ENCODE measurements at regions not wholly inside any gene's neighbourhood (a gene's known extent, or its start where the extent isn't known, plus 50 kb on each side); places are given as distances from the start of the nearest gene placed in this dataset.

GRCh38 chr5:167512111-167512510 lies 779.3 kb upstream of the WWC1 start:
- DNase-seq, result no peak

GRCh38 chr5:167513381-167513780 lies 778.1 kb upstream of the WWC1 start:
- DNase-seq, result no peak

GRCh38 chr5:167514461-167514860 lies 777.0 kb upstream of the WWC1 start:
- DNase-seq, result no peak

DNA sequence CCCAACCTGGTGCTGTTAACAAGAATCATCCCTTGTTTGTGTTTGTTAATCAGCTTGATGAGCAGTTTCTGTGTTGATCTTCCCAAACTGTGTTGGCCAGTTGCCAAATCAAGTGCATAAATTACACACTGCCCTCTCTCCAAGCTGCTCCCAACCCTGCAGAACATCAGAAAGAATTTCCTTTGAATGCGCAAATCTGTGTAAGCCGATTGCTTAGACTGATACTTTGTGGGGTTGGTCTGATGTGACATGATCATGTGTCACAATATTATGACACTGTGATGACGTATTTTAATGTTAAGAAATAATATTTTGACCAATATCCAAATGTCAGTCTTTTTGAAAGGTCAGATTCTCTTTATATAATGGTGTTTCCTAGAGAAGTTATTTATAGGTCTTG lies 766.4 kb upstream of the WWC1 start:
- DNase-seq, result no peak

DNA sequence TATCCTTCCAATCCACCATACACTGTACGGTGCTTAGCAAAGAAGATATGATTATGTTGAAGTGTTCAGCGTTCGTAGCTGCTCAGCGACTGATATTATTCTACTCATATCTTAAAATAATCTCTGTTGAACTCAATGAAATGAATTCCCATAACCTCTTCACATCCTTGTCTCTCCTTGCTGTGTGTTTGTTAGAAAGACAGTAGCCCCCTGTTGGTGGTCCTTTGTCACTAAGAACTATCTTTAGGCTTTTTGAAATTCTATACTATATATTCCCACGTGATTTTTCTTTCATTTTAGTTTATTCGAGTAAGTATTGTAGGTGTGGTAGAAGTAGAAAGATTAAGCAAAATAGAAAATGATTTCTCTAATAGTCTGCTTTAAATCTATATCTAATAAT lies 762.8 kb upstream of the WWC1 start:
- no peak for DNase-seq

- no peak for DNase-seq
Observed at GRCh38 chr5:167530548-167530947, 760.9 kb upstream of the WWC1 start.

GRCh38 chr5:167533814-167534795 lies 757.3 kb upstream of the WWC1 start:
- DNase-seq, result no peak

GRCh38 chr5:167539747-167540146 lies 751.7 kb upstream of the WWC1 start:
- no peak for DNase-seq

DNA sequence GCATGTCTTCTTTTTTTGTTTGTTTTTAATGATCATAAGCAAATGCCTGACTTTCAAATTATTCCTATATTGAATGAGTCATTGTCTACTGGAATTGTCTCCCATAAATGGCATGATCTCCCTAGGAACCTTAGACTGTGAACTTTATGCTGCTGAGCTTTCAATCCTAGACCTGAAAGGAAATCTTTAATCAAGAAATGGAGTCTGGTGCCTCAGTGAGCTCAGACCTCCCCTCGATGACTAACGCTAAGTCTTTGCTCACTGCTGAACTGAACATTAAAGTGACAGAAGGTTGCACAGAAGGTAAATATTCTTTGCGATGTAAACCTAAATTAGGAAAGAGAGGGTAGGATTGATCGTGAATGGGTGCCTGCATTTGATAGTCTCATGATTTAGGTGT lies 745.2 kb upstream of the WWC1 start:
- DNase-seq, result no peak

DNA sequence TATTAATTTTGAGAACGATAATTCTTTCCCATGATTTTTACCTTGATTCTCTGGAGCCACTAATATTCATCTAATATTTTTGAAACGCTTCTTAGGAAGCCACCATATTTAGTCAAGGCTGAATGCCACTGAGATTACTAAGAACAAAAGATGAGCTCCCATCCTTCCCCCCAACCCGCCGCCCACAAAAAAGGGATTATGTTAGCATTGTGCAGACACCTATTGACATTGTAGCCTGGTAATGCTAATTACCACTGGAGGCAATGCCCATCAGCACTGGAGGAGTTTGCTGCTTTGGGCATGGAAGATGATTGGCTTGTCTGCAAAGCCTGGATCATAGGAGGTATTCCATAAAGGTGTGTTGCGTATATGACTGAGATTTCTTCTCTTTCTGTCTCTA lies 739.1 kb upstream of the WWC1 start:
- no peak for DNase-seq

DNA sequence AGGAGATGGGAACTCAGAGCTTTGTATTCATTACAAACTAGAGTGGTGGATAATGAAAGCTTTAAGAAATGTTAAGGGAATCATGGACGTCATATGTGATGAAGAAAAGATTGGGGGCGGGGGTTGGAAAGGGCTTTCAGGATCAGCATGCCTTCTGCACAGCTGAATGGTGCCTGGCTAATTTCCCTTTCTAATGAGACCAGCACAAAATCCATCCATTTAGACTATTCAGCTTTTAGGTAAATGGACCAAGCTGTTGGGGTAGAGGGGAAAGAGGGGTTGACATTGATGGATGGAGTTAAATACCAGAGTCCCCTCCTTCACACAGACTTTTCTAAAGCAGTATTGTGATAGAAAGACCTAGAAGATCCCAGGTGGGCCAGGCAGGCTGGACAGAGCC lies 737.9 kb upstream of the WWC1 start:
- no peak for DNase-seq

- no peak for DNase-seq
Observed at GRCh38 chr5:167554564-167555290, 736.7 kb upstream of the WWC1 start.

DNA sequence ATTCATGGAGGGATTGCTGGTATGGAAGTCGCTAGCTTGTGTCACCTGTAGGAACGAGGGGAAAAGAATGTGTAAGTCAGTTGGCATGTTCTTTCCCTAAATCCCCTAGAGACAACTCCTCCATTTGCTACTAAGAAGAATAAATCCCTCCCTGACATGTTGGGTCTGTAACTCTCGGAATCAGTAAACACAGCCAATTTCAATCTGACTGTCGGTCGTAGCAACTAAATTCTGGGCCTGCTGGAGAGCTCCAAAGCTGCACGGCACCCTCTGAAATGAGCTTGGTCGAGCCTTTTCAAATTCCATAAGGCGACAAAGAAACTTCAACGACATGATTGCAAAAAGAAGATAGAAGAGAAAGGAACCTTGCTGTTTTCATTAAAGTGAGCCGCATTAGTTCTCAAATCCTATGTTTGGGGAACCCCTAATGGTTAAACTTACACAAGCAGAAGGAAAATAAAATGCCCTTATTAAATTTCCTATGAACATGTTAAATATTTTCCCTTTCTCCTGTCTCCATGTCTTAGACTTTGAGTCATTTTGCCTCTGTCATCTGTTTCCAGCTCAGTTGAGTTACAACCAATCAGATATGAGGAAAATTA lies 735.8 kb upstream of the WWC1 start:
- DNase-seq, result no peak

GRCh38 chr5:167557359-167557758 lies 734.1 kb upstream of the WWC1 start:
- no peak for DNase-seq

DNA sequence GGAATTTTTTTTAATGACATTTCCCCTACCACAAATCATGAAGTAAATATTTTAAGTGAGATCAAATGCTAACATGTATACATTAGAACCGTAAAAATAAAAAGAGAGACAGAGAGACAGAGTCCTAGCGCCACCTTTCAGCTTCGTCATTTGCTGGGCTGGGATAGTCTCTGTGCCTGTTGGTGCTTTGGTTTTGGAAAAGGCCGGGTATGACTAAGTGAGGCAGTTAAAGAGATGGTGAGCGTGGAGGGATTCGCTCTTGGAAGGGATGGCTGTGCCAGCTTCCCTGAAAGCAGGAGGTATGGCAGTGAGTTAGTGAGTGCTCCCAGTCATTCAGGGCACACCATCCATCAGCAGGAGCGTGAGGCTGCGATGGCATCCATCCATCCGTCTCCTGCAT lies 729.6 kb upstream of the WWC1 start:
- DNase-seq, result no peak

DNA sequence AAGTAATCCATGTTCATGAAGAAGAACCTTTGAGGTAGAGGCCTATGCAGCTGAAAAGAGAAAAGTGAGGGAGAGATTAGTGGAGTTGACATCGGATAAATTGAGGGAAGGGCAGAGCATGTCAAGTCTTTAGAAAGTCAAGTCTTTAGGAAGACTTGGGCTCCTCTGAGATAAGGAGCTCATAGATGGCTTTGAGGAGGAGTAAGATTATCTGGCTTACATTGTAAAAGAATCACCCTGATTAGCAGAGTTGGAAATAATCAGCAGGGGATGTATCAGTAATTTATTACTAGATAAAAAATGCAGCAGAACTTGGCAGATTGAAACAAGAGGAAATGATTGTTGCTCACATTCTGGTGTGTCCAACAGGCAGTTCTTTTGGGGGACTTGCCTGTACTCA lies 727.2 kb upstream of the WWC1 start:
- no peak for DNase-seq

- no peak for DNase-seq
Observed at GRCh38 chr5:167565189-167565954, 726.1 kb upstream of the WWC1 start.

- no peak for DNase-seq
Observed at GRCh38 chr5:167570431-167570830, 721.0 kb upstream of the WWC1 start.

DNA sequence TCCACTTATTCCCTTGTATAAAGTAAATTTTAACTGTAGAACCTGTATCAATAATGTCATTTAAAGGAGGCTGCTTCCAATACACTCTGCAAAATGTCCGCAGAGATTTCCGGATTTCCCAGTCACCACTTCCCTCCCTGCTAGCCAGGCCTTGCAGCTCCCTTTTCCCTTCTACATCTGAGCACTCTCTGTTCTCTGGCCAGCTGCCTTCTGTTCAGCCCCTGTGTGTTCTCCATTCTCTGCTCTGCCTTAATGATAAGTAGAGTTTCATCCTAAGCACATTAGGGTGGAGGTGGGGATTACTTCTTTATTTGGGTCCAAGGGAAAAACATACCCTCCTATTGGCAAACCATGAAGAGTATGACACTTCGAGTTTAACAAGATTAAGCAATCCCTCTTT lies 719.6 kb upstream of the WWC1 start:
- no peak for DNase-seq

DNA sequence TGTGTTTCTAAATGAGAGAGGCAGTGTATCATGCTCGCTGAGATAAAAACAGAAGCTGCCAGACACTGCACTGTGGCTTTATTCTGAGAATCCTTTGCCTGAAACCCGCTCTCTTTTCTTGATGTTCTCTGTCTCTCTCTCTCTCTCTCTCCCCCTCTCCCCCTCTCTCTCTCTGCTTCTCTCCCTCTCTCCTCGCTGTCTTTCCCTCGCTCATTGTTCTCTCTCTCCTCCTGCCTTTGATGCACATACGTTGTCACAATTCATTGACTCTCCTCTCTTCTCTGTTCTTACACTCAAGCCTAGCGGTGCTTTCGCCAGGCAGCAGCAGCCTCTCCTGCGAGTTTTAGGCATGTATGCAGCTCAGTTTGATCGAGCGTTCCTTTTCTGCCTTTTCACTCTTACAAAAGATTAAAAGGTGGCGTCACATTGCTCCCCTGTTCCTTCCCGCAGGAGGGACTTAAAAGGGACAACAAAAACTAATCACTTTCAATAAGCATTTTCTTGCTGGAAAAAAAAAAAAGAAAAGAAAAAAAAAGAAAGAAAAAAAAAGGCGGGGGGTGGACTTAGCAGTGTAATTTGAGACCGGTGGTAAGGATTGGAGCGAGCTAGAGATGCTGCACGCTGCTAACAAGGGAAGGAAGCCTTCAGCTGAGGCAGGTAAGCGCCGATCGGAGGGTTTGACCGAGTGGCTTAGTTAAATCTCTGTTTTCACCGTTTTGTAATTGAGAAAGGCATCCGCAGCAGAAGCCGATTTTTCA lies 717.9 kb upstream of the WWC1 start:
- DNase-seq, result no peak

GRCh38 chr5:167574464-167574863 lies 717.0 kb upstream of the WWC1 start:
- DNase-seq, result no peak

- no peak for DNase-seq
Observed at GRCh38 chr5:167575330-167575729, 716.1 kb upstream of the WWC1 start.

Measured in activated gamma-delta T cell treated with Interleukin-2 at 50 U/mL for 16 hours (primary cell).